IPS-18a (cell line): ENCODE measurements at regions not wholly inside any gene's neighbourhood (a gene's known extent, or its start where the extent isn't known, plus 50 kb on each side); places are given as distances from the start of the nearest gene placed in this dataset.

ENCODE experiments used
- H3K27ac ChIP-seq: one replicate; pipeline ENCODE4 v1.5.1; 2013; ENCODE audit warnings: low read length
- H3K27me3 ChIP-seq: one replicate; pipeline ENCODE4 v1.6.1; 2013; ENCODE audit warnings: mild to moderate bottlenecking, low read length; ENCODE audit not compliant: control insufficient read depth, insufficient read depth
- H3K36me3 ChIP-seq: one replicate; pipeline ENCODE4 v1.6.1; 2013; ENCODE audit warnings: low read depth, low read length; ENCODE audit not compliant: control insufficient read depth
- H3K4me1 ChIP-seq: one replicate; pipeline ENCODE4 v1.6.1; 2013; ENCODE audit warnings: low read depth, low read length; ENCODE audit not compliant: control insufficient read depth
- H3K4me3 ChIP-seq: one replicate; pipeline ENCODE4 v1.5.1; 2013; ENCODE audit warnings: low read length
- H3K9ac ChIP-seq: one replicate; pipeline ENCODE4 v1.6.1; 2013; ENCODE audit warnings: mild to moderate bottlenecking, low read length, moderate library complexity
- H3K9me3 ChIP-seq: one replicate; pipeline ENCODE4 v1.6.1; 2013; ENCODE audit warnings: low read depth, low read length; ENCODE audit not compliant: control insufficient read depth

DNA sequence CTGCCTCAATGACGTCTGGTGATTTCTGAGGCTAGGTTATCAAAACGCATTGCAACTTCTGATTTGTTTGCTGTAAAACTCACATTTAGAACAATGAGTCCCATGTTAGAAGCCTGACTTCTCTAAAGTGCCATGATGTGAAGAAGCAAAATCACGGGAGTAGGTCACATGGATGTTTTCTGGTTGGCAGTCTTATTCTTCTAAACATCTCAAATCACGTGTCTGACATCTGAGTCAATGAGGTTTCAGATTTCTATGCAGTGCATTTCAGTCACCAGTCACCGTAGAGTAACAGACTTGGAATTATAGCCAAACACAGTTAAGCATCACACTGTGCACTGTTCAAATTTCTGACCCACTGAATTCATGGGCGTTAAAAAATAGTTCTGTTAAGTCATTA is 482.1 kb downstream of the TMA16 start:
- H3K4me1 ChIP-seq: no peaks in the 10 kb centered on the region
- H3K27me3 ChIP-seq: no peaks in the 10 kb centered on the region
- H3K27ac ChIP-seq: no peak overlapping the region
- no peaks in the 10 kb centered on the region for H3K9me3 ChIP-seq
- no peak overlapping the region for H3K4me3 ChIP-seq
- H3K36me3 ChIP-seq: no peaks in the 10 kb centered on the region
- H3K9ac ChIP-seq: no peak overlapping the region

DNA sequence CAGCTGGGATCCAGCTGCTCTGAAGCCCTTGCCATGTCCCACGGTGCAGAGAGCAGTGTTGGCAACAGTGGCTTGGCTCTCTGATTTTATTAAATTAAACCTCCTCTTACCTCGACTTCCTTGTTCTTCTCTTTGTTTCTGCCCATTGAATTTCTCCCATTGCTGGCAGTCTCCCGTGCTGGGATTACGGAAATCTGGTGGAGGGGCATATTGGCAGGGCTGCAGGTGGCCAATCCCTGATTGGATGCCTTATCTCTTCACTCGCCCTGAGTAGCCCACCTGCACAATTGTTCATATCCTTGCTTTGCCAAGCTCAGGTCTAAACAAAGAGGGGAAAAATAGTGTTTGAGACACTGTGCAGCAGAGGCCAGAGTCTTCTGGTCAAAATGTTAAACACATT is 493.9 kb downstream of the TMA16 start:
- no peaks in the 10 kb centered on the region for H3K27me3 ChIP-seq
- H3K27ac ChIP-seq: no peak overlapping the region
- H3K4me3 ChIP-seq: no peak overlapping the region
- H3K9ac ChIP-seq: no peak overlapping the region
- no peaks in the 10 kb centered on the region for H3K9me3 ChIP-seq
- no peaks in the 10 kb centered on the region for H3K36me3 ChIP-seq
- H3K4me1 ChIP-seq: peaks cover 21% of the 10 kb centered on the region

DNA sequence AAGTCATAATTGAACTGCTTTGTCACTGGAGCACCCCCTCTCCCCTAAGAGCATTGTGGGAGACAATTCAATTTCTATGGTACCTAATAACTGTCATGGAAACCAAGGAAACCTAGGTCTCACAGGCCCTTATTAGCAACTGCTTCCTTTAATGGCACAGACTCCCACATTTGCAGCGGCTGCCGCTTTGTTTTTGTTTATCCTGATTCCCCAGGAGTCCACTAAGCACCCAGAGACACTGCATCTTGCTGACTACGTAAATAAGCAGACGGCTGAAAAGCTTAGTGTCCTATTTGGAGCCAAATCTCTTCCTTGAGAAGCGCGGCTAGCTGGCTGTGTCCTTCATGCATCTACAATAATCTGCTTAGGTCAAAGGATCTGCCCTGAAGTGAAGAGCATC is 494.4 kb downstream of the TMA16 start:
- no peaks in the 10 kb centered on the region for H3K36me3 ChIP-seq
- no peaks in the 10 kb centered on the region for H3K27me3 ChIP-seq
- H3K9me3 ChIP-seq: no peaks in the 10 kb centered on the region
- H3K4me1 ChIP-seq: peaks cover 21% of the 10 kb centered on the region
- no peak overlapping the region for H3K4me3 ChIP-seq
- no peak overlapping the region for H3K27ac ChIP-seq
- H3K9ac ChIP-seq: no peak overlapping the region

DNA sequence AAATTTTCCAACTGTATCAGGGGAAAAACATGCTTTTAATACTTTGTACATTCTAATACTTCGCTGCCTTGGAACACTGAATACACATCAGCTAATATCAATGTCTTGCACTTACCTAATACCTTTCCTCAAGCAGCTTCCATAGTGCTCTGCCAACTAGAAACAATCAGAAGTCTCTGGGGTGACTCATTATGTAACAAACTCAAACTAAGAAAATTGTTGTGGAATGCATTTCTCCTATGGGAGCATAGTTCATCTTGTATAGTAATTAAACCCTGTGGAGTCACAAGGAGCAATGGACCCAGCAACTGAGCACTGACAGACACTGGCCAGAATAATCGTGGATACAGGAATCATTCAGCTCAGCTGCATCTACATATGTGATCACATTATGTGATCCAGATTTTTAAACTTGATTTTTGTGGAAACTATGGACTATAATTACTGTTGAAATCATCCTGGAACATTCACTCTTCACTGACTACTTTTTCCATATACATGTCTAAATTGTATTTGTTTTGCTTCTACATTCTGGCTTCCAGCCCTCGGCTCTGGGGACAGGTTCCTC is 496.9 kb downstream of the TMA16 start:
- Histone ChIP-seq H3K27me3 (no peaks in the 10 kb centered on the region), H3K4me3 (no peak overlapping the region), H3K9me3 (no peaks in the 10 kb centered on the region), H3K36me3 (no peaks in the 10 kb centered on the region), H3K9ac (no peak overlapping the region), H3K4me1 (peaks cover 21% of the 10 kb centered on the region), H3K27ac (no peak overlapping the region)

DNA sequence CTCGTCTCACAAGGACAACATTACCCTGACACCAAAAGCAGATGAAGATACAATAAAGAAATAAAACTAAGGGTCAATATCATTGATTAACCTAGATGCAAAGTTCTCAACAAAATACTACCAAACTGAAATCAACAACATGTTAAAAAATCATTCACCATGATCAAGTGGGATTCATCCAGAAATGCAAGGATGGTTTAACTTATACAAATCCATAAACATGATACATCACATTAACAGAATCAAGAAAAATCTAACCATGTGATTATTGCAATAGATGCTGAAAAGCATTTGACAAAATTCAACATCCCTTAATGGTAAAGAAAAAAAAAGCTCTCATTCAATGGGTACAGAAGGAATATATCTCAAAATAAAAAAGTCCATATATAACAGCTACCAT is 514.9 kb downstream of the TMA16 start:
- Histone ChIP-seq H3K9me3 (peaks cover 4% of the 10 kb centered on the region), H3K27me3 (no peaks in the 10 kb centered on the region), H3K9ac (no peak overlapping the region), H3K4me3 (no peak overlapping the region), H3K4me1 (no peaks in the 10 kb centered on the region), H3K27ac (no peak overlapping the region), H3K36me3 (no peaks in the 10 kb centered on the region)

DNA sequence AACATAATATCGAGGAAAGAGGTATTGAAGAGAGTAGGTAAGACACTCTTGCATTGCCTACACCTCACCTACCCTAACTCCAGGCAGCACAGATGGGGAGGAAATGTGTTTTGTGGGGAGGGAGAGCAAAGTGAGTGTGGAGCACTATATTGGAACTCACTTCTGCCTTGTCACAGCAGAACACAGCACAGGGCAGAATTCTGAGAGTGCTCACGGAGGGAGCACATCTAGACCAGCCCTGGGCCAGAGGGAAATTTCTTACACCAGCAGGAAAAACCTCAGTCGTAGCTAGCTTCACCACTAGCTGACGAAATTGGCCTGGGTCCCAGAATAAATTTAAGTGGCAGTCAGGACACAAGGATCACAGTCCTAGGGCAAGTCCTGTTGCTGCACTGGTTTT is 517.3 kb downstream of the TMA16 start:
- Histone ChIP-seq H3K27me3 (no peaks in the 10 kb centered on the region), H3K9ac (no peak overlapping the region), H3K27ac (no peak overlapping the region), H3K4me1 (no peaks in the 10 kb centered on the region), H3K9me3 (peaks cover 4% of the 10 kb centered on the region), H3K36me3 (no peaks in the 10 kb centered on the region), H3K4me3 (no peak overlapping the region)

DNA sequence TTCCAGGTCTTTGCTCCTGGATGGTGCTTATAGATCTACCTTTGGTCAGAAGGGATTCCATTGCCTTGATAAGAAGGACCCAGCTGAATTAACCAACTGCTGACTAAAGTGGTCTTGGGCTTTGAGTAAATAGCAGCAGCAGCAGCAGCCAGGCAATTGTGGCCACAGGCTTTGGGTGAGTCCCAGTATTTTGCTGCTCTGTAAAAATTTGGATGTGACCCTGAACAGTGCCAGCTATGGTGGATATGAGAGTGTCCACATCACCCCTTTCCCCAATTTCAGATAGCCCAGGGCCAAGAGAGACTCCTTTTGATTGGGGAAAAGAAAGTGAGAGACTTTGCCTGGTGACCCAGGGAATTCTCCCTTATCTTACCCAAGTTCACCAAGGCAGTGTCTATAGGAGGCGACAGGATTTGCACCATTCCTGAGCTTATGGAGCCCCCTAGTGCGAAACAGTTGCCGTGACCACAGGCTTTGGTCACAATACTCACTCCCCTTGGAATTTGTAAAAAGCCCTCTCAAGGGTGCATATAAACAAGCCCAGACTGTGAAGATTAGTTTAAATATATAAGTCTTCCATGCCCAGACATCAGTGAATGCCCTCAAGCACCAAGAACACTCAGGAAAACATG is 518.0 kb downstream of the TMA16 start:
- Histone ChIP-seq H3K9ac (no peak overlapping the region), H3K36me3 (no peaks in the 10 kb centered on the region), H3K4me3 (no peak overlapping the region), H3K9me3 (peaks cover 4% of the 10 kb centered on the region), H3K27ac (no peak overlapping the region), H3K4me1 (no peaks in the 10 kb centered on the region), H3K27me3 (no peaks in the 10 kb centered on the region)

DNA sequence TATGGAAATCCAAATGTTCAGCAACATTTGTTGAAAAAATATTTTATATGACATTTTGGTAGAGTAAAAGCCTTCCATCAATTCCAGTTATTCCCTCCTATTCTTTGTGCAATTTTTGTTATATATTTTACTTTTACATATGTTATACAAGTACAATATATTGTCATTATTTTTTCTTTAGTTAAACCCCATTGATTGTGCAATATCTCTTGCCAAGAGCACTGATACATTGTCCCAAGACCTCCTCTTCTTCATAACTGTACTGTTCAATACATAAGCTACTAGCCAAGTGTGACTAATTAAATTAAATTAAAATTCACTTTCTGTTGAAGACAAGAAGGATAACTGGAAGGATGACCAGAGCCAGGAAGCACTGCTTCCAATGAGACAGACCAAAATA is 527.5 kb downstream of the TMA16 start:
- Histone ChIP-seq H3K27ac (no peak overlapping the region), H3K4me1 (peaks cover 2% of the 10 kb centered on the region), H3K9ac (no peak overlapping the region), H3K9me3 (peaks cover 6% of the 10 kb centered on the region), H3K27me3 (no peaks in the 10 kb centered on the region), H3K36me3 (no peaks in the 10 kb centered on the region), H3K4me3 (no peak overlapping the region)

DNA sequence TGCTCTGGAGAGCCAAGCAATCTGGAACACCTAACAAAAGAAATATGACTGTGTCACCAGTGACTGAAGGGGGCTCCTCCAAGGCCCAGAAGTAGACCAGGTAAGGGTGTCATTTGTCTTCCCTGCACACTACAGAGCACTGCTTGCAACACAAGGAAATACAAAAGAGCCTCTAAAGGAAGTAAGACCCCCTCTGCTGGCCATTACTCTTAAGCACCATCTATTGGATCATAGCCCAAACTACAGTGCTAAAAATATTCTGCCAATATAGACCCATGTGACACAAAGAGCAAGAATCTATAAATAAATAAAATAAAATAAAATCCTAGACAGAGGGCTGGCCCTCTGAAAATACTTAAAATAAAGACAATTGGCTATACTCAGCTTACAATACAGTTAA is 528.7 kb downstream of the TMA16 start:
- H3K36me3 ChIP-seq: no peaks in the 10 kb centered on the region
- no peak overlapping the region for H3K27ac ChIP-seq
- peaks cover 2% of the 10 kb centered on the region for H3K4me1 ChIP-seq
- no peak overlapping the region for H3K4me3 ChIP-seq
- no peaks in the 10 kb centered on the region for H3K27me3 ChIP-seq
- H3K9ac ChIP-seq: no peak overlapping the region
- peaks cover 6% of the 10 kb centered on the region for H3K9me3 ChIP-seq

DNA sequence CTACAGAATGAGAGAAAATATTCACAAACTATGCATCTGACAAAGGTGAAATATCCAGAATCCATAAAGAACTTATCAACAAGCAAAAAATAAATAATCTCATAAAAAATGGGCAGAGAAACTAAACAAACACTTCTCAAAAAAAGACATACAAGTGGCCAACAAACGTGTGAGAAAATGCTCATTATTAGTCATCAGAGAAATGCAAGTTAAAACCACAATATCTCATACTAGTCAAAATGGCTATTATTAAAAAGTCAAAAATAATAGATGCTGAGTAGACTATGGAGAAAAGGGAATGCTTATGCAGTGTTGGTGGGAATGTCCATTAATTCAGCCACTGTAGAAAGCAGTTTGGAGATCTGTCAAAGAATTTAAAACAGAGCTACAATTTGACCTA is 533.3 kb downstream of the TMA16 start:
- Histone ChIP-seq H3K9ac (no peak overlapping the region), H3K27ac (no peak overlapping the region), H3K4me1 (peaks cover 2% of the 10 kb centered on the region), H3K36me3 (no peaks in the 10 kb centered on the region), H3K9me3 (peaks cover 6% of the 10 kb centered on the region), H3K27me3 (no peaks in the 10 kb centered on the region), H3K4me3 (no peak overlapping the region)

DNA sequence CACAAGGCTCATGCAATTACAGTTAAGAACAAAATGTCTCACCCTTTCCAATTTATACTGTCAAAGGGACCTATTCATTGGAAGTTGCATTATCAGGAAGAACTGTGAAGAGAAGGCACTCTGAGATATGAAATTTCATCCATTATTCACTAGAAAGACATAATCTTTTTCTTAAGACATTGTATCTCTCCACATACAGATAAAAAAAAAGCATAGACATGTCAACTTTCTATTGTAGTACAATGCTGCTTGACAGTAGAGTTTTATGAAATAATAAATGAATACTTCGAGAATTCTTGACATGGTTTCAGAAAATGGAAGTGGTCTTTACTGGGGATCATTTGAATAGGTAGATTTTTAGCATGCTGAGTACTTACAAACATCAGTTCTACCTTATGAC is 545.0 kb downstream of the TMA16 start:
- Histone ChIP-seq H3K27me3 (no peaks in the 10 kb centered on the region), H3K9ac (no peak overlapping the region), H3K27ac (no peak overlapping the region), H3K36me3 (no peaks in the 10 kb centered on the region), H3K4me1 (no peaks in the 10 kb centered on the region), H3K9me3 (peaks cover 15% of the 10 kb centered on the region), H3K4me3 (no peak overlapping the region)

DNA sequence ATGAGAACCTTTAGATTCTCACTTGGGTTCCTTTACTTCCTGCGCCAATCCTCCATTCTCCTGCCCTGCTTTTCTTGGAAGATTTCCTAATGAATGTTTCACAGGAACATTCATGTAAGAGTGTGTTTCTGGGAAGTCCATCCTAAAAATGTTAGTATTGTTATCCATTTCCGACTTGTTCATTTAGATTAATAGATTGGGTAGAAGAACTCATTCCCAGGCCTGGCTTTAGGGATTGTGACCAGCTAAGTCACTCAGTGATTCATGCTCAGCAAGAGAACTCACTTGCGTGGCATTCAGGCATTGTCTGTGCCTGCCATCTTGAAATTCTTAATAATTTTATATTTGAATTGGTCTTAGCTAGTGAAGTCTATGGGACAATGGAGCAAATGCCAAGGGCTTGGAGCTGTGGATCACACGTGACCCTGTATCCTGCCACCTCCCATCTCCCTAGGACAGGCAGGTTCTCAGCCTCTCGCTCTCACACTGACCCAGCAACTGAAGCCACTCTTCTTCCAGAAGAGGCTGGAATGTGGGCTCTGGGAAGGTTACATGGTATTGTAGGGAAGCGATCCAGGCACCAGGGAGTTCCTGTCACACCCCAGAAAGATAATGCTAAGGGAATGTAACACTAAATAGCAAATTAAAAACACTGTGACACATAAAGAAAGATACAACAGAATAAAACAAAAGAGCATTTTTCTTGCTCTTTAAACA is 562.1 kb downstream of the TMA16 start:
- H3K27me3 ChIP-seq: no peaks in the 10 kb centered on the region
- H3K27ac ChIP-seq: no peak overlapping the region
- H3K9ac ChIP-seq: no peak overlapping the region
- H3K36me3 ChIP-seq: no peaks in the 10 kb centered on the region
- no peaks in the 10 kb centered on the region for H3K4me1 ChIP-seq
- no peaks in the 10 kb centered on the region for H3K9me3 ChIP-seq
- no peak overlapping the region for H3K4me3 ChIP-seq
